ENCODE measurements at regions not wholly inside any gene's neighbourhood (a gene's known extent, or its start where the extent isn't known, plus 50 kb on each side); places are given as distances from the start of the nearest gene placed in this dataset.

GRCh38 chr3:120544361-120544760, 51.8 kb upstream of the NDUFB4 start:
- Histone ChIP-seq H3K27ac (ENCODE audit: low read length) (no peak overlapping the region), H4K20me1 (ENCODE audit: insufficient read depth, low read length) (no peaks in the 10 kb centered on the region), H2AFZ (ENCODE audit: low read depth, low read length) (no peak overlapping the region), H3K36me3 (ENCODE audit: insufficient read depth, low read length) (no peaks in the 10 kb centered on the region), H3K9me3 (ENCODE audit: insufficient read depth, low read length, severe bottlenecking) (peaks cover 3% of the 10 kb centered on the region), H3K27me3 (ENCODE audit: insufficient read depth, low read length, poor library complexity) (no peaks in the 10 kb centered on the region), H3K4me1 (ENCODE audit: insufficient read depth, low read length) (no peaks in the 10 kb centered on the region), H3K4me2 (ENCODE audit: insufficient read depth, low read length) (no peak overlapping the region), H3K9ac (ENCODE audit: low read depth, low read length) (no peak overlapping the region), H3K4me3 (ENCODE audit: low read depth in 1 of 2, low read length in 2 of 2) (no peak overlapping the region), H3K79me2 (ENCODE audit: insufficient read depth, low read length) (no peaks in the 10 kb centered on the region)
- no peak for ATAC-seq (ENCODE audit: insufficient read depth, low read depth)
- no peak for DNase-seq
- TF ChIP-seq CTCF (IDR thresholded peaks at IDR 0.05; ENCODE audit: borderline replicate concordance, extremely low read depth, low read length, poor library complexity, severe bottlenecking), result no peak

- TF ChIP-seq CTCF (IDR thresholded peaks at IDR 0.05; ENCODE audit: borderline replicate concordance, extremely low read depth, low read length, poor library complexity, severe bottlenecking), result no peak
- TF ChIP-seq EZH2 (IDR thresholded peaks at IDR 0.05; ENCODE audit: borderline replicate concordance, low read depth, low read length, severe bottlenecking), result no peak
- Histone ChIP-seq H3K4me2 (ENCODE audit: insufficient read depth, low read length) (no peak overlapping the region), H3K27ac (ENCODE audit: low read length) (no peak overlapping the region), H4K20me1 (ENCODE audit: insufficient read depth, low read length) (no peaks in the 10 kb centered on the region), H3K9ac (ENCODE audit: low read depth, low read length) (no peak overlapping the region), H3K27me3 (ENCODE audit: insufficient read depth, low read length, poor library complexity) (no peaks in the 10 kb centered on the region), H2AFZ (ENCODE audit: low read depth, low read length) (no peak overlapping the region), H3K36me3 (ENCODE audit: insufficient read depth, low read length) (no peaks in the 10 kb centered on the region), H3K79me2 (ENCODE audit: insufficient read depth, low read length) (no peaks in the 10 kb centered on the region), H3K9me3 (ENCODE audit: insufficient read depth, low read length, severe bottlenecking) (peaks cover 3% of the 10 kb centered on the region), H3K4me1 (ENCODE audit: insufficient read depth, low read length) (no peaks in the 10 kb centered on the region), H3K4me3 (ENCODE audit: low read depth in 1 of 2, low read length in 2 of 2) (no peak overlapping the region)
- DNase-seq, result no peak
- ATAC-seq (ENCODE audit: insufficient read depth, low read depth), result no peak
Observed at GRCh38 chr3:120536642-120537041, 59.5 kb upstream of the NDUFB4 start.

GRCh38 chr3:120532969-120533368, 63.2 kb upstream of the NDUFB4 start:
- no peak overlapping the region for H3K27ac ChIP-seq (ENCODE audit: low read length)
- H4K20me1 ChIP-seq (ENCODE audit: insufficient read depth, low read length), result no peaks in the 10 kb centered on the region
- ATAC-seq (ENCODE audit: insufficient read depth, low read depth) (no peak), DNase-seq (no peak)
- H3K27me3 ChIP-seq (ENCODE audit: insufficient read depth, low read length, poor library complexity), result peaks cover 3% of the 10 kb centered on the region
- H3K4me1 ChIP-seq (ENCODE audit: insufficient read depth, low read length), result no peaks in the 10 kb centered on the region
- no peak overlapping the region for H2AFZ ChIP-seq (ENCODE audit: low read depth, low read length)
- TF ChIP-seq EZH2 (IDR thresholded peaks at IDR 0.05; ENCODE audit: borderline replicate concordance, low read depth, low read length, severe bottlenecking) (no peak), CTCF (IDR thresholded peaks at IDR 0.05; ENCODE audit: borderline replicate concordance, extremely low read depth, low read length, poor library complexity, severe bottlenecking) (no peak)
- H3K4me3 ChIP-seq (ENCODE audit: low read depth in 1 of 2, low read length in 2 of 2), result no peak overlapping the region
- no peaks in the 10 kb centered on the region for H3K36me3 ChIP-seq (ENCODE audit: insufficient read depth, low read length)
- H3K9me3 ChIP-seq (ENCODE audit: insufficient read depth, low read length, severe bottlenecking), result no peaks in the 10 kb centered on the region
- H3K9ac ChIP-seq (ENCODE audit: low read depth, low read length), result no peak overlapping the region
- H3K79me2 ChIP-seq (ENCODE audit: insufficient read depth, low read length), result no peaks in the 10 kb centered on the region
- H3K4me2 ChIP-seq (ENCODE audit: insufficient read depth, low read length), result no peak overlapping the region

GRCh38 chr3:120528163-120528562, 68.0 kb upstream of the NDUFB4 start:
- no peak overlapping the region for H2AFZ ChIP-seq (ENCODE audit: low read depth, low read length)
- H3K9me3 ChIP-seq (ENCODE audit: insufficient read depth, low read length, severe bottlenecking), result no peaks in the 10 kb centered on the region
- ATAC-seq (ENCODE audit: insufficient read depth, low read depth) (no peak), DNase-seq (no peak)
- H3K4me3 ChIP-seq (ENCODE audit: low read depth in 1 of 2, low read length in 2 of 2), result no peak overlapping the region
- H3K27me3 ChIP-seq (ENCODE audit: insufficient read depth, low read length, poor library complexity), result peaks cover 3% of the 10 kb centered on the region
- no peaks in the 10 kb centered on the region for H3K4me1 ChIP-seq (ENCODE audit: insufficient read depth, low read length)
- H3K4me2 ChIP-seq (ENCODE audit: insufficient read depth, low read length), result no peak overlapping the region
- H3K9ac ChIP-seq (ENCODE audit: low read depth, low read length), result no peak overlapping the region
- no peaks in the 10 kb centered on the region for H3K36me3 ChIP-seq (ENCODE audit: insufficient read depth, low read length)
- H3K79me2 ChIP-seq (ENCODE audit: insufficient read depth, low read length), result no peaks in the 10 kb centered on the region
- TF ChIP-seq EZH2 (IDR thresholded peaks at IDR 0.05; ENCODE audit: borderline replicate concordance, low read depth, low read length, severe bottlenecking) (no peak), CTCF (IDR thresholded peaks at IDR 0.05; ENCODE audit: borderline replicate concordance, extremely low read depth, low read length, poor library complexity, severe bottlenecking) (no peak)
- H4K20me1 ChIP-seq (ENCODE audit: insufficient read depth, low read length), result no peaks in the 10 kb centered on the region
- no peak overlapping the region for H3K27ac ChIP-seq (ENCODE audit: low read length)
